ENCODE measurements at regions not wholly inside any gene's neighbourhood (a gene's known extent, or its start where the extent isn't known, plus 50 kb on each side); places are given as distances from the start of the nearest gene placed in this dataset.

- DNase-seq: no peak
- no peak for TF ChIP-seq CTCF (IDR thresholded peaks at IDR 0.05)
- Mint-ChIP-seq H3K4me3 (no peak overlapping the region), H3K36me3 (ENCODE audit: low read depth) (no peaks in the 10 kb centered on the region), H3K27me3 (no peaks in the 10 kb centered on the region), H3K4me1 (ENCODE audit: low read depth) (no peaks in the 10 kb centered on the region), H3K27ac (no peak overlapping the region), H3K9me3 (no peaks in the 10 kb centered on the region)
- intact Hi-C loops (cut with micrococcal nuclease): no loop called here
- no peak for ATAC-seq
- ChIA-PET CTCF (no interaction called here), POLR2A (no interaction called here)
These were observed 105.7 kb upstream of the IGFBP3 start for GRCh38 chr7:46026741-46027140.

GRCh38 chr7:46024263-46024916, 103.3 kb upstream of the IGFBP3 start:
- Mint-ChIP-seq H3K36me3 (ENCODE audit: low read depth) (no peaks in the 10 kb centered on the region), H3K27me3 (no peaks in the 10 kb centered on the region), H3K9me3 (no peaks in the 10 kb centered on the region), H3K4me1 (ENCODE audit: low read depth) (no peaks in the 10 kb centered on the region), H3K4me3 (no peak overlapping the region), H3K27ac (no peak overlapping the region)
- ChIA-PET POLR2A (no interaction called here), CTCF (no interaction called here)
- no peak for TF ChIP-seq CTCF (IDR thresholded peaks at IDR 0.05)
- intact Hi-C loops (cut with micrococcal nuclease): no loop called here
- DNase-seq: no peak
- ATAC-seq: no peak

- ChIA-PET CTCF (interaction anchor here (1.1 kb wide), 1 partner anchor 100 kb away, joined by 3 read pairs; no protein-coding TSS in a partner anchor), POLR2A (no interaction called here)
- TF ChIP-seq CTCF (IDR thresholded peaks at IDR 0.05): no peak
- H3K27me3 Mint-ChIP-seq: no peaks in the 10 kb centered on the region
- ATAC-seq (no peak), DNase-seq (no peak)
- H3K4me1 Mint-ChIP-seq (ENCODE audit: low read depth): no peaks in the 10 kb centered on the region
- no peaks in the 10 kb centered on the region for H3K36me3 Mint-ChIP-seq (ENCODE audit: low read depth)
- no peak overlapping the region for H3K4me3 Mint-ChIP-seq
- H3K27ac Mint-ChIP-seq: no peak overlapping the region
- peaks cover 5% of the 10 kb centered on the region for H3K9me3 Mint-ChIP-seq
- intact Hi-C loops (cut with micrococcal nuclease): no loop called here
These were observed 101.3 kb upstream of the IGFBP3 start for GRCh38 chr7:46022397-46022796.

GRCh38 chr7:46015107-46015868, 94.2 kb upstream of the IGFBP3 start:
- Mint-ChIP-seq H3K36me3 (ENCODE audit: low read depth) (no peaks in the 10 kb centered on the region), H3K4me1 (ENCODE audit: low read depth) (no peaks in the 10 kb centered on the region), H3K9me3 (peaks cover 8% of the 10 kb centered on the region), H3K27ac (no peak overlapping the region), H3K4me3 (no peak overlapping the region), H3K27me3 (no peaks in the 10 kb centered on the region)
- no peak for TF ChIP-seq CTCF (IDR thresholded peaks at IDR 0.05)
- DNase-seq: no peak
- CTCF ChIA-PET: no interaction called here
- intact Hi-C loops (cut with micrococcal nuclease): no loop called here
- POLR2A ChIA-PET: no interaction called here
- no peak for ATAC-seq

- Mint-ChIP-seq H3K36me3 (ENCODE audit: low read depth) (no peaks in the 10 kb centered on the region), H3K27ac (no peak overlapping the region), H3K27me3 (no peaks in the 10 kb centered on the region), H3K4me3 (no peak overlapping the region), H3K4me1 (ENCODE audit: low read depth) (no peaks in the 10 kb centered on the region), H3K9me3 (peaks cover under 1% of the 10 kb centered on the region)
- intact Hi-C loops (cut with micrococcal nuclease): no loop called here
- ATAC-seq (no peak), DNase-seq (no peak)
- TF ChIP-seq CTCF (IDR thresholded peaks at IDR 0.05): no peak
- CTCF ChIA-PET: interaction anchor here (1.3 kb wide), 1 partner anchor 94 kb away, joined by 3 read pairs; no protein-coding TSS in a partner anchor
- POLR2A ChIA-PET: no interaction called here
These were observed 90.4 kb upstream of the IGFBP3 start for GRCh38 chr7:46011501-46011900.
